Stimulated activated CD4-positive, alpha-beta T cell treated with anti-CD3 and anti-CD28 coated beads, Interleukin-1b, Interleukin-23, amount 100 ng/mL, for 24 hours (primary cell): ENCODE measurements at regions not wholly inside any gene's neighbourhood (a gene's known extent, or its start where the extent isn't known, plus 50 kb on each side); places are given as distances from the start of the nearest gene placed in this dataset.
A peak's percentile ranks its signal among the peaks of the same experiment; 100 is the strongest.

Source experiments
- DNase-seq, 4 experiments: peaks; one replicate each; pipeline ENCODE4 v3.0.0-alpha.2; 2020; ENCODE audit warnings: low read depth in 4 of 4, low spot score in 1 of 4

- no peak for DNase-seq
Measured at GRCh38 chr2:64825831-64826491, 163.2 kb upstream of the SLC1A4 start.

GRCh38 chr2:64826703-64827102, 162.5 kb upstream of the SLC1A4 start:
- DNase-seq = no peak

GRCh38 chr2:64828261-64828660, 160.9 kb upstream of the SLC1A4 start:
- DNase-seq = no peak

GRCh38 chr2:64829525-64829924, 159.7 kb upstream of the SLC1A4 start:
- no peak for DNase-seq

GRCh38 chr2:64831134-64831976, 157.8 kb upstream of the SLC1A4 start:
- DNase-seq = peak; percentile 72 to 88 (median 80)

- DNase-seq = no peak
Measured at GRCh38 chr2:64831977-64832328, 157.2 kb upstream of the SLC1A4 start.

GRCh38 chr2:64832936-64833335, 156.3 kb upstream of the SLC1A4 start:
- DNase-seq = no peak

- no peak for DNase-seq
Measured at GRCh38 chr2:64836566-64836965, 152.6 kb upstream of the SLC1A4 start.

GRCh38 chr2:64837116-64837731, 152.0 kb upstream of the SLC1A4 start:
- no peak for DNase-seq

- no peak for DNase-seq
Measured at GRCh38 chr2:64837925-64838641, 151.1 kb upstream of the SLC1A4 start.

GRCh38 chr2:64838817-64839216, 150.4 kb upstream of the SLC1A4 start:
- no peak for DNase-seq

- DNase-seq = no peak
Measured at GRCh38 chr2:64839844-64840243, 149.4 kb upstream of the SLC1A4 start.

- no peak for DNase-seq
Measured at GRCh38 chr2:64840426-64840881, 148.7 kb upstream of the SLC1A4 start.

- no peak for DNase-seq
Measured at GRCh38 chr2:64841461-64841860, 147.7 kb upstream of the SLC1A4 start.

GRCh38 chr2:64842030-64842429, 147.2 kb upstream of the SLC1A4 start:
- no peak for DNase-seq

- no peak for DNase-seq
Measured at GRCh38 chr2:64844087-64844486, 145.1 kb upstream of the SLC1A4 start.

- DNase-seq = no peak
Measured at GRCh38 chr2:64845273-64845905, 143.8 kb upstream of the SLC1A4 start.

- no peak for DNase-seq
Measured at GRCh38 chr2:64846177-64846576, 143.0 kb upstream of the SLC1A4 start.

- DNase-seq = no peak
Measured at GRCh38 chr2:64847930-64848329, 141.3 kb upstream of the SLC1A4 start.

- no peak for DNase-seq
Measured at GRCh38 chr2:64848363-64848762, 140.8 kb upstream of the SLC1A4 start.

GRCh38 chr2:64848945-64849344, 140.3 kb upstream of the SLC1A4 start:
- no peak for DNase-seq
